Keratinocyte (primary cell): ENCODE measurements at regions not wholly inside any gene's neighbourhood (a gene's known extent, or its start where the extent isn't known, plus 50 kb on each side); places are given as distances from the start of the nearest gene placed in this dataset.
A peak's percentile ranks its signal among the peaks of the same experiment; 100 is the strongest.
"Not testable (repeated sequence)": the region's sequence is repeated elsewhere in the genome, so short reads cannot be mapped to it uniquely, and the experiment has no call there.

Experiments
- DNase-seq: peaks from one replicate; pipeline ENCODE4 v3.0.0-alpha.2; 2011; ENCODE audit warnings: low read depth, missing footprints, low spot score
- FAIRE-seq: peaks from 2 replicates; lab custom pipeline; 2011; peaks lifted over from hg19 to GRCh38; lab: Jason Lieb, UNC
- H2AFZ ChIP-seq: 2 replicates; pipeline ENCODE4 v1.6.0; 2012; ENCODE audit warnings: low read length, control low read depth, inconsistent platforms; ENCODE audit not compliant: control insufficient read depth
- H3K27ac ChIP-seq: 2 replicates; pipeline ENCODE4 v1.5.1; 2011; ENCODE audit warnings: low read length; ENCODE audit not compliant: control insufficient read depth, insufficient read depth
- H3K27me3 ChIP-seq: 3 replicates; pipeline ENCODE4 v1.6.0; 2011; ENCODE audit warnings: low read length; ENCODE audit not compliant: control insufficient read depth, insufficient read depth; ENCODE audit errors: extremely low read depth
- H3K36me3 ChIP-seq, 2 experiments: 2 replicates in 1 of 2; 3 replicates in 1 of 2; pipeline ENCODE4 v1.5.1; 2011; ENCODE audit warnings: low read length in 2 of 2, mild to moderate bottlenecking in 1 of 2; ENCODE audit not compliant: control insufficient read depth in 2 of 2, insufficient read depth in 2 of 2; ENCODE audit errors: extremely low read depth in 1 of 2
- H3K4me1 ChIP-seq: 3 replicates; pipeline ENCODE4 v1.5.1; 2011; ENCODE audit warnings: low read length; ENCODE audit not compliant: control insufficient read depth, insufficient read depth; ENCODE audit errors: extremely low read depth
- H3K4me2 ChIP-seq: 3 replicates; pipeline ENCODE4 v1.6.0; 2011; ENCODE audit warnings: low read depth, low read length; ENCODE audit not compliant: control insufficient read depth, insufficient read depth; ENCODE audit errors: extremely low read depth
- H3K4me3 ChIP-seq, 3 experiments: fragments of 200-600 bp in 1 of 3; sonication (generic) in 1 of 3; 2 replicates in 2 of 3; 3 replicates in 1 of 3; pipeline ENCODE4 v1.5.1; 2011 to 2016; ENCODE audit warnings: low read length in 3 of 3, mild to moderate bottlenecking in 3 of 3, control low read depth in 2 of 3, inconsistent platforms in 1 of 3, low read depth in 1 of 3, mixed read lengths in 1 of 3, mixed run types in 1 of 3, moderate library complexity in 1 of 3; ENCODE audit not compliant: control insufficient read depth in 2 of 3, insufficient read depth in 2 of 3; ENCODE audit errors: extremely low read depth in 1 of 3
- H3K79me2 ChIP-seq: 2 replicates; pipeline ENCODE4 v1.6.0; 2012; ENCODE audit warnings: low read length; ENCODE audit not compliant: control insufficient read depth, insufficient read depth
- H3K9ac ChIP-seq: 3 replicates; pipeline ENCODE4 v1.6.0; 2011; ENCODE audit warnings: low read length; ENCODE audit not compliant: control insufficient read depth, insufficient read depth; ENCODE audit errors: extremely low read depth
- H3K9me1 ChIP-seq: 3 replicates; pipeline ENCODE4 v1.6.0; 2011; ENCODE audit warnings: low read length; ENCODE audit not compliant: control insufficient read depth, insufficient read depth; ENCODE audit errors: extremely low read depth
- H3K9me3 ChIP-seq: 2 replicates; pipeline ENCODE4 v1.5.1; 2012; ENCODE audit warnings: low read depth, low read length; ENCODE audit not compliant: control insufficient read depth
- H4K20me1 ChIP-seq: 3 replicates; pipeline ENCODE4 v1.6.0; 2011; ENCODE audit warnings: low read length; ENCODE audit not compliant: control insufficient read depth, insufficient read depth; ENCODE audit errors: extremely low read depth
- CTCF ChIP-seq, 3 experiments: IDR thresholded peaks in 1 of 3; conservative IDR thresholded peaks in 1 of 3; optimal IDR thresholded peaks in 1 of 3; 2 replicates in 2 of 3; 3 replicates in 1 of 3; pipeline versions ENCODE3 to v1.5.1; 2011; ENCODE audit warnings: low read length in 3 of 3, mild to moderate bottlenecking in 3 of 3, moderate library complexity in 2 of 3, control low read depth in 1 of 3, inconsistent platforms in 1 of 3; ENCODE audit not compliant: insufficient read depth in 2 of 3; ENCODE audit errors: extremely low read depth in 1 of 3
- EZH2 ChIP-seq: IDR thresholded peaks from one replicate; pipeline ENCODE4 v1.6.1; 2012; ENCODE audit warnings: inconsistent platforms, mild to moderate bottlenecking, low read length, moderate library complexity
- dilution Hi-C: fragments of 300-500 bp; cut with MboI; formaldehyde crosslinking; loops from one replicate; pipeline ENCODE4 v1.7.0; 2020; ENCODE audit warnings: low sequenced_read_pairs; ENCODE audit not compliant: extremely low pct_ligation_motif_present

DNA sequence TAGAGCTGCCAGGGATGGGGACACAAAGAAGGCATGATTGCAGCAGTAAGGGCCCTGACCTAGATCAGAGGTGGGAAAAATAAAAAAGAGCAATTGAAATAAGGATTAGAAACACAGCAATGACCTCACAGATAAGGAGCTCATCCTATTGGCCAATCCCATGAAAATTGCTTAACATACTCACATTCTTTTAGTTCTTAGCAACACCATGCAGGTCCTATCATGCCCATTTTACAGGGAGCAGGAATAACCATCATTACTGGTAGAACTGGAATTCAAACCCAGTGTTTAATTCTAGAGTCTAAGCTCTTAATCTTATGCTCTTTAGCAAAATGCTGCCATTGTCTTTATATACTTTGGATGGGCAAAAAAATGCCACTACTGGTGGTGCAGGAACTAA lies 267.7 kb downstream of the RNF144B start:
- dilution Hi-C loops: no loop called here
- DNase-seq (peak; percentile 9), FAIRE-seq (no peak)
- no peak overlapping the region for H3K4me3 ChIP-seq
- no peak overlapping the region for H3K27ac ChIP-seq
- no peak overlapping the region for H3K9ac ChIP-seq
- H3K9me1 ChIP-seq: no peaks in the 10 kb centered on the region
- H3K4me2 ChIP-seq: no peak overlapping the region
- no peaks in the 10 kb centered on the region for H3K4me1 ChIP-seq
- no peaks in the 10 kb centered on the region for H3K79me2 ChIP-seq
- H3K27me3 ChIP-seq: no peaks in the 10 kb centered on the region
- H3K9me3 ChIP-seq: no peaks in the 10 kb centered on the region
- no peak overlapping the region for H2AFZ ChIP-seq
- TF ChIP-seq CTCF (optimal IDR thresholded peaks at IDR 0.05 in 1 of 3, IDR thresholded peaks at IDR 0.05 in 1 of 3, conservative IDR thresholded peaks at IDR 0.05 in 1 of 3; ENCODE audit: extremely low read depth in 1 of 3, insufficient read depth in 2 of 3, low read length in 3 of 3) (no peak), EZH2 (no peak)
- no peaks in the 10 kb centered on the region for H3K36me3 ChIP-seq
- no peaks in the 10 kb centered on the region for H4K20me1 ChIP-seq

DNA sequence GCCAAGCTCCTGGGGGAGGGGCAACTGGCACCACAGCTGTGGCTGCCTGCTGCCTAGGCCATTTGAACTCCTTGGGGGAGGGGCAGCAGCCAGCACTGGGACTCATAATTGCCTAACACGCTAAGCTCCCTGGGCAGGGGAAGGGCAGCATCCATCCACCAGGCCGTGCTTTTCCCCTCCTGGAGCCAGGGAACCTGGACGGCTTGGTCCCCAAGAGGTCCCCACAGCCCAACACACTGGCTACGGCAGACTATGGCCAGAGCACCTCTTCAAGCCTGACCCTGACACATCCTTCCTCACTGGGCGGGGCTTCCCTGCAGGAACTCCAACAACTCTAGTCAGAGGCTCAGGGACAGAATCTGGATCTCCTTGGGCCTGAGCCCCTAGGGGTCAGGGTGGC lies 269.4 kb downstream of the RNF144B start:
- no peak for DNase-seq
- H3K4me3 ChIP-seq: no peak overlapping the region
- no peak overlapping the region for H3K4me2 ChIP-seq
- H3K9me1 ChIP-seq: no peaks in the 10 kb centered on the region
- H3K79me2 ChIP-seq: no peaks in the 10 kb centered on the region
- H3K4me1 ChIP-seq: no peaks in the 10 kb centered on the region
- H2AFZ ChIP-seq: no peak overlapping the region
- H3K9ac ChIP-seq: no peak overlapping the region
- H3K9me3 ChIP-seq: no peaks in the 10 kb centered on the region
- no peak for FAIRE-seq
- H3K27ac ChIP-seq: no peak overlapping the region
- TF ChIP-seq CTCF (optimal IDR thresholded peaks at IDR 0.05 in 1 of 3, IDR thresholded peaks at IDR 0.05 in 1 of 3, conservative IDR thresholded peaks at IDR 0.05 in 1 of 3; ENCODE audit: extremely low read depth in 1 of 3, insufficient read depth in 2 of 3, low read length in 3 of 3) (no peak), EZH2 (no peak)
- no peaks in the 10 kb centered on the region for H3K27me3 ChIP-seq
- no peaks in the 10 kb centered on the region for H3K36me3 ChIP-seq
- H4K20me1 ChIP-seq: no peaks in the 10 kb centered on the region
- dilution Hi-C loops: no loop called here

DNA sequence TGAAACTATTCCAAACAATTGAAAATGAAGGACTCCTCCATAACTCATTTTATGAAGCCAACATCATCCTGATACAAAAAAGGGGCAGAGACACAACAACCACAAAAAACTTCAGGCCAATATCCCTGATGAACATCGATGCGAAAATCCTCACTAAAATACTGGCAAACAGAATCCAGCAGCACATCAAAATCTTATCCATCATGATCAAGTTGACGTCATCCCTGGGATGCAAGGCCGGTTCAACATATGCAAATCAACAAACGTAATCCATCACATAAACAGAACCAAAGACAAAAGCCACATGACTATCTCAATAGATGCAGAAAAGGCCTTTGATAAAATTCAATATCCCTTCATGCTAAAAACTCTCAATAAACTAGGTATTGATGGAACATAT lies 272.8 kb downstream of the RNF144B start:
- H3K4me1 ChIP-seq, H3K9me3 ChIP-seq, DNase-seq, H3K4me2 ChIP-seq, H3K4me3 ChIP-seq, H3K27me3 ChIP-seq, FAIRE-seq, H3K36me3 ChIP-seq, H4K20me1 ChIP-seq, H3K27ac ChIP-seq, dilution Hi-C loops, H3K9ac ChIP-seq, H3K9me1 ChIP-seq, H3K79me2 ChIP-seq, H2AFZ ChIP-seq: not testable (repeated sequence)
